Hepatocyte (in vitro differentiated cells): ENCODE measurements at regions not wholly inside any gene's neighbourhood (a gene's known extent, or its start where the extent isn't known, plus 50 kb on each side); places are given as distances from the start of the nearest gene placed in this dataset.

Experiments
- EZH2 ChIP-seq: fragments of 200-600 bp; sonication (generic); IDR thresholded peaks from 2 replicates; pipeline ENCODE4 v1.6.1; 2016; ENCODE audit warnings: antibody characterized with exemption, mild to moderate bottlenecking, borderline replicate concordance
- TF ChIP-seq, protein P1 (sequence below): fragments of 200-600 bp; sonication (generic); IDR thresholded peaks from 2 replicates; pipeline ENCODE4 v1.5.1; 2016; ENCODE audit warnings: antibody characterized with exemption, mild to moderate bottlenecking; ENCODE audit not compliant: poor library complexity

DNA sequence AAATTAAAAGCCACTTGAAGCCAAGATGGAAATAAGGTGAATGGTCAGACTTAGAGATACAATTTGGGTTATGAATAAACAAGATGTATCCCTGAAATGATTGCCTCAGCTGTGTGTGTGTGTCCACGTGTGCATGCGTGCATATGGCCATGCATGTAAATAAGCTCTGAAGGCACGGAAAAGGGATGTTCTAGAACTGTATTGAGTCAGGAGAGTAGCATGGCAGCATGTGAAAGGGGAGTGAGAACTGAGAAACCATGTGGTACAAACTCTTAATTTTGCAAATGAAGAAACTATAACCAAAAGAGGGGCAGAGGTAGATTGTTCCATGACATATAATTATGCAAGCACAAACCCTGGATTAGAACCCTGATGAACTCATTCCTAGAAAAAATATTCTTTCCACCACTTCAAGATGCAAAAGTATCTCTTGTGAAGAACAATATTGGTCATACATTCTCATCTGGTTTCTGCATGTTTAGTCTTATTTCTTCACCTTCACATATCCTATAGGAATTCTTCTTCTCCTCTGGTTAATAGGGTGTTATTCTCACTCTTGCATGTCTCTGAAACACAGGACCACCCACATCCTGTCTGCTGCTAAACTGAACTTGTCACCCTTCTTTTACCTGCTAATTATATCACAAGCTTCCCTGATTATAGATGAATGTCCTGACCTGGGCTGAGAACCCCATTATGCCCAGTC lies 455.8 kb downstream of the SETBP1 start:
- TF ChIP-seq, protein P1, sequence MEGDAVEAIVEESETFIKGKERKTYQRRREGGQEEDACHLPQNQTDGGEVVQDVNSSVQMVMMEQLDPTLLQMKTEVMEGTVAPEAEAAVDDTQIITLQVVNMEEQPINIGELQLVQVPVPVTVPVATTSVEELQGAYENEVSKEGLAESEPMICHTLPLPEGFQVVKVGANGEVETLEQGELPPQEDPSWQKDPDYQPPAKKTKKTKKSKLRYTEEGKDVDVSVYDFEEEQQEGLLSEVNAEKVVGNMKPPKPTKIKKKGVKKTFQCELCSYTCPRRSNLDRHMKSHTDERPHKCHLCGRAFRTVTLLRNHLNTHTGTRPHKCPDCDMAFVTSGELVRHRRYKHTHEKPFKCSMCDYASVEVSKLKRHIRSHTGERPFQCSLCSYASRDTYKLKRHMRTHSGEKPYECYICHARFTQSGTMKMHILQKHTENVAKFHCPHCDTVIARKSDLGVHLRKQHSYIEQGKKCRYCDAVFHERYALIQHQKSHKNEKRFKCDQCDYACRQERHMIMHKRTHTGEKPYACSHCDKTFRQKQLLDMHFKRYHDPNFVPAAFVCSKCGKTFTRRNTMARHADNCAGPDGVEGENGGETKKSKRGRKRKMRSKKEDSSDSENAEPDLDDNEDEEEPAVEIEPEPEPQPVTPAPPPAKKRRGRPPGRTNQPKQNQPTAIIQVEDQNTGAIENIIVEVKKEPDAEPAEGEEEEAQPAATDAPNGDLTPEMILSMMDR: no peak
- no peak for TF ChIP-seq EZH2
